Uterus (tissue), 2 donors: ENCODE measurements at regions not wholly inside any gene's neighbourhood (a gene's known extent, or its start where the extent isn't known, plus 50 kb on each side); places are given as distances from the start of the nearest gene placed in this dataset.

ENCODE experiments used
- CTCF ChIP-seq, 4 experiments: fragments of 200-600 bp in 2 of 4; fragments of 450-650 bp in 2 of 4; sonication (generic) in 2 of 4; IDR thresholded peaks; one replicate each; pipeline ENCODE4 v1.5.1; 2016 to 2019; ENCODE audit warnings: antibody characterized with exemption in 4 of 4, mild to moderate bottlenecking in 2 of 4, moderate library complexity in 1 of 4
- POLR2A ChIP-seq, 2 donors: fragments of 450-650 bp; IDR thresholded peaks; one replicate each; pipeline ENCODE4 v1.6.1; 2016; ENCODE audit warnings: antibody characterized with exemption in 2 of 2, mild to moderate bottlenecking in 1 of 2, moderate library complexity in 1 of 2

GRCh38 chr6:82833481-82833880 lies 232.2 kb downstream of the UBE3D start:
- TF ChIP-seq CTCF (IDR thresholded peaks at IDR 0.05), result no peak
- no peak for TF ChIP-seq POLR2A (IDR thresholded peaks at IDR 0.05)
